Prostate gland (tissue), 2 donors: ENCODE measurements at regions not wholly inside any gene's neighbourhood (a gene's known extent, or its start where the extent isn't known, plus 50 kb on each side); places are given as distances from the start of the nearest gene placed in this dataset.

Experiments used
- CTCF ChIP-seq, 4 experiments: fragments of 200-600 bp in 2 of 4; fragments of 450-650 bp in 2 of 4; sonication (generic) in 2 of 4; IDR thresholded peaks; 1 replicate in 3 of 4; 2 replicates in 1 of 4; pipeline ENCODE4 v1.5.1; 2016 to 2019; ENCODE audit warnings: antibody characterized with exemption in 4 of 4, mild to moderate bottlenecking in 2 of 4, moderate library complexity in 2 of 4
- POLR2AphosphoS5 ChIP-seq: sonication (generic); formaldehyde crosslinking; IDR thresholded peaks from one replicate; pipeline ENCODE4 v1.6.1; 2017; ENCODE audit warnings: antibody characterized with exemption

DNA sequence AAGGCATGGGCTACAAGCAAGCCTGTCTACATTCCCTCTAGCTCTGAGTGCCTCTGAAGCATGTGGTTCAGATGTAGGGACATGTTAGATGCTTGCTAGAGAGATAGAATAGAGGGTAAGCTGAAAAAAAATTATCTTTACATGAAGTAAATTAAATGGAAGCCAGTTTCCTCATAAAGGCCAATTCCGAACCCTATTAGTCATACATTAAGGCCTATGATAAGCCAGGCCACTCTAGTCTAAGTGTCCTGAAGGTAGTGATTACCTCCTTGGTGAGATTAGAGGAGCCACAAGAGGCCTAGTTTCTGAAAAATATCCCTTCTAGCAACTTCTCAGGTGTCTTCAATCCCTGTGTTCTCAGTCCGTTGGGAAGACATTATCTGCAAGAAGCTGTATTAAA, 72.4 kb upstream of the NPAS2 start:
- TF ChIP-seq CTCF (IDR thresholded peaks at IDR 0.05) (no peak), POLR2AphosphoS5 (no peak)
